ENCODE measurements at regions not wholly inside any gene's neighbourhood (a gene's known extent, or its start where the extent isn't known, plus 50 kb on each side); places are given as distances from the start of the nearest gene placed in this dataset.

- no peak overlapping the region for H3K4me3 ChIP-seq (ENCODE audit: control insufficient read depth, low read depth, low read length)
- DNase-seq (ENCODE audit: low read depth): no peak
- TF ChIP-seq CTCF (conservative IDR thresholded peaks at IDR 0.05; ENCODE audit: control insufficient read depth, insufficient read depth, low read depth, low read length): no peak
Measured at GRCh38 chr15:69578252-69578651, 125.6 kb downstream of the RPLP1 start.

GRCh38 chr15:69578787-69579583, 126.4 kb downstream of the RPLP1 start:
- no peak for TF ChIP-seq CTCF (conservative IDR thresholded peaks at IDR 0.05; ENCODE audit: control insufficient read depth, insufficient read depth, low read depth, low read length)
- H3K4me3 ChIP-seq (ENCODE audit: control insufficient read depth, low read depth, low read length): no peak overlapping the region
- no peak for DNase-seq (ENCODE audit: low read depth)

DNA sequence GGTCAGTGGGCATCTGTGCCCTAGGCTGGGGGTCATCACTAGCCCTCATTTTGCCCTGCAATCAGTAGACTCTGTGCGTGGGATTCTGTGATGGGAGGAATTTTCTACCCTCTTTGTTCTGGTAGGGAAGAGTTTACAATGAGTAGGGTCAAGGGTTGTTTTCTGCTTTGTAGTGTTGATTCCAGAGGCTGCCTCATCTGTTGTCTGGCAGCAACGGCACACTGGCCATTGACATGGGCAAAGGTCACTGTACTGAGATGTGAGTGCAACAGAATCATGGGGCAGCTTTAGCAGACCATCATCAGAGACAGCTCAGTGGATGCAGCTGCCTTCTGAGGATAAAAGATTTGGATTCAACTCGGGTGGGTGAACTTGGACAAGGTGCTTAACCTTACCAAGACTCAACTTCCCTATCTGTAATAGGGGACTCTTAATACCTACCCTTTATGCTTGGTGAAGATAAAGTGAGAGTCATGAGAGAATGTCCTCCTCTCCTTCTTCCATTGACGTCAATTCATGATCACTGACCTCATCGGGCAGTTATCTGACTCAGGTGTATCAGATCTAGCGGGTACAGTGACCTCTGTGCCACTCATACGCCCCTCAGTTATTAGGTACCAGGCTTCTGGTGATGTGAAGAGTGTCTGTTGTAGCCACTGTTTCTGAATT, 127.5 kb downstream of the RPLP1 start:
- no peak for DNase-seq (ENCODE audit: low read depth)
- no peak overlapping the region for H3K4me3 ChIP-seq (ENCODE audit: control insufficient read depth, low read depth, low read length)
- no peak for TF ChIP-seq CTCF (conservative IDR thresholded peaks at IDR 0.05; ENCODE audit: control insufficient read depth, insufficient read depth, low read depth, low read length)

DNA sequence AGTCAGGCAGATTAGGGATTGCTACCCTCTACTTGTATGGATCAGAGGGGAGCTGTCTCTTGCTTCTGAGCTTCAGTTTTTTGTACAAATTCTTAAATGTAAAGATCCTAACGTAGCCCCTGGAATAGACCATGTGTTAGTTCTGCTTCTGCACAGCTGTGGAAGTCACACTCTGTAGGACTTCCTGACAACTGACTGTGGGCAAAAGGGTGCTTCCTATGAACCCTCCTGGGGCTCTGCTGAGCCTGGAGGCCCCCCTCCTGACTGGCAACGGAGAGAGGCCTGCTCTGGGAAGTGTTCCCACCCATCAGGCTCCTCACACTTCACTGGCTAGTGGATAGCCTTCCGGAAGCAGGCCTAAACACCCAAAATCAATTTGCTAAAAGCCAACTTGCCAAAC, 131.0 kb downstream of the RPLP1 start:
- TF ChIP-seq CTCF (conservative IDR thresholded peaks at IDR 0.05; ENCODE audit: control insufficient read depth, insufficient read depth, low read depth, low read length): no peak
- H3K4me3 ChIP-seq (ENCODE audit: control insufficient read depth, low read depth, low read length): no peak overlapping the region
- no peak for DNase-seq (ENCODE audit: low read depth)

DNA sequence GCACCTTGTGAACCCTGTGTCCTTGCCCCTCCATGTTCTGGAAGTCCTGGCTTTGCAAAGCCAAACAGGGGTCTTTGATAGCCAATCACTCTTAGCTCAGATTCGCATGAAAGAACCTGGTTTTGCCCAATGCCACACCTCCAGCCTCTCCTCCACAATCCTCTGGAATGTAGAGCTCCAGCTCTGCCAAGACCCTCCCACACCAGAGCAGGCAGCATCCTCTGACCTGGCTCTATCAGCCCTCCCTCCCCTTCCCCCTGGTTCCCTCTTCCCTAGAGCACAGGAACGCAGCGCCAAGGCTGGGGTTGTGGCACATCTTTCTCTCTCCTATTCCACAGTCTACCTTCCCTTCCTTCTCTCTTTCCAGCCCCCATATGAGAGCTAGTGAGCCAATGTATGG, 133.3 kb downstream of the RPLP1 start:
- no peak for TF ChIP-seq CTCF (conservative IDR thresholded peaks at IDR 0.05; ENCODE audit: control insufficient read depth, insufficient read depth, low read depth, low read length)
- DNase-seq (ENCODE audit: low read depth): no peak
- no peak overlapping the region for H3K4me3 ChIP-seq (ENCODE audit: control insufficient read depth, low read depth, low read length)

- no peak overlapping the region for H3K4me3 ChIP-seq (ENCODE audit: control insufficient read depth, low read depth, low read length)
- TF ChIP-seq CTCF (conservative IDR thresholded peaks at IDR 0.05; ENCODE audit: control insufficient read depth, insufficient read depth, low read depth, low read length): no peak
- no peak for DNase-seq (ENCODE audit: low read depth)
Measured at GRCh38 chr15:69586721-69587120, 134.1 kb downstream of the RPLP1 start.

Data from fibroblast of mammary gland (primary cell).